ENCODE measurements at regions not wholly inside any gene's neighbourhood (a gene's known extent, or its start where the extent isn't known, plus 50 kb on each side); places are given as distances from the start of the nearest gene placed in this dataset.

DNA sequence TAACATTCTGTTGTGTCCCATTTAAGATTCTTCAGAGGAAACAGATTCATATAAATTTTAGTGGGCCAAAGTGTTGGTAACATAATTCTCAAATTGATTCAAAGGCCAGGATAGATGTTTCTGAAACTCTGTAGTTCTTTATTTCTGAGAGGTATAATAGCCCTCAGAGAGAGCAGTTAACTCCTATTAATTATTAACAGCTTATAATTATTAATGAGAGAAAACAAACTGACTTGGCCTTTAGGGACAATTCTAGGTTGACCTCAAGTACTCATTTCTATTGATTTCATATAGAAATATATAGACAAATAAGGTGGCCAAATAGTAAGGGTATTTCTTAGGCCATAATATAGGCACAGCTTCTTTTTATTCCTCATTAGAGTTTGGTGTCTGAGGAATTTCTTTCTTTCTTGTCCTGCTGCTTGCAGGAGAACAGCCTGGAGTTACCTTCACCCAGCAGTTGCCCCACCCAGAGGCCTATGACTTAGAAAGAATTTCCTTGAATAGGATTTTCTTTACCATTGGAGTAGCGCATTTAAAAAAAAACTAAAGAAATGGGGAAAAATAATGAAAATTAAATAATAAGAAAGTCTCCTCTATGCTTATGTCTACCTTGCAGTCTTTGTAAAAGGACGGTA is 1430.1 kb upstream of the SPRY2 start:
- Histone ChIP-seq H3K79me2 (ENCODE audit: insufficient read depth, low read depth, low read length) (no peaks in the 10 kb centered on the region), H3K27ac (ENCODE audit: low read depth, low read length, poor library complexity, severe bottlenecking) (no peak overlapping the region), H3K4me2 (ENCODE audit: low read length) (no peak overlapping the region), H3K4me1 (ENCODE audit: insufficient read depth, low read length, poor library complexity, severe bottlenecking) (no peaks in the 10 kb centered on the region), H3K4me3 (ENCODE audit: low read depth, low read length, poor library complexity, severe bottlenecking) (no peak overlapping the region), H3K36me3 (ENCODE audit: insufficient read depth, low read length) (no peaks in the 10 kb centered on the region), H3K9me2 (ENCODE audit: insufficient read depth, low read length) (no peaks in the 10 kb centered on the region), H3K9me3 (ENCODE audit: low read length) (no peaks in the 10 kb centered on the region), H4K20me1 (ENCODE audit: insufficient read depth, low read length) (no peaks in the 10 kb centered on the region), H2AFZ (ENCODE audit: low read length) (no peak overlapping the region)
- DNase-seq (ENCODE audit: low spot score), result no peak
- ChIA-PET CTCF (ENCODE audit: unreplicated experiment) (no interaction called here), POLR2A (interaction anchor here (0.7 kb wide), 1 partner anchor 1109 kb away, joined by 3 read pairs; no protein-coding TSS in a partner anchor)
- TF ChIP-seq, protein P1, sequence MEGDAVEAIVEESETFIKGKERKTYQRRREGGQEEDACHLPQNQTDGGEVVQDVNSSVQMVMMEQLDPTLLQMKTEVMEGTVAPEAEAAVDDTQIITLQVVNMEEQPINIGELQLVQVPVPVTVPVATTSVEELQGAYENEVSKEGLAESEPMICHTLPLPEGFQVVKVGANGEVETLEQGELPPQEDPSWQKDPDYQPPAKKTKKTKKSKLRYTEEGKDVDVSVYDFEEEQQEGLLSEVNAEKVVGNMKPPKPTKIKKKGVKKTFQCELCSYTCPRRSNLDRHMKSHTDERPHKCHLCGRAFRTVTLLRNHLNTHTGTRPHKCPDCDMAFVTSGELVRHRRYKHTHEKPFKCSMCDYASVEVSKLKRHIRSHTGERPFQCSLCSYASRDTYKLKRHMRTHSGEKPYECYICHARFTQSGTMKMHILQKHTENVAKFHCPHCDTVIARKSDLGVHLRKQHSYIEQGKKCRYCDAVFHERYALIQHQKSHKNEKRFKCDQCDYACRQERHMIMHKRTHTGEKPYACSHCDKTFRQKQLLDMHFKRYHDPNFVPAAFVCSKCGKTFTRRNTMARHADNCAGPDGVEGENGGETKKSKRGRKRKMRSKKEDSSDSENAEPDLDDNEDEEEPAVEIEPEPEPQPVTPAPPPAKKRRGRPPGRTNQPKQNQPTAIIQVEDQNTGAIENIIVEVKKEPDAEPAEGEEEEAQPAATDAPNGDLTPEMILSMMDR (conservative IDR thresholded peaks at IDR 0.05; ENCODE audit: low read length), result no peak
- TF ChIP-seq EZH2phosphoT487 (IDR thresholded peaks at IDR 0.05; ENCODE audit: borderline replicate concordance, low read depth, low read length), result no peak
- intact Hi-C loops (cut with micrococcal nuclease; ENCODE audit: unreplicated experiment), result no loop called here
- no TSS peak for BruUV-seq (replicated peaks)

- CTCF ChIA-PET (ENCODE audit: unreplicated experiment), result no interaction called here
- no TSS peak for BruUV-seq (replicated peaks)
Measured at GRCh38 chr13:81762449-81762848, 1421.5 kb upstream of the SPRY2 start.

GRCh38 chr13:81760316-81760715 is 1419.4 kb upstream of the SPRY2 start:
- no peak for DNase-seq (ENCODE audit: low spot score)
- no peak overlapping the region for H3K27ac ChIP-seq (ENCODE audit: low read depth, low read length, poor library complexity, severe bottlenecking)
- intact Hi-C loops (cut with micrococcal nuclease; ENCODE audit: unreplicated experiment), result no loop called here
- no peak overlapping the region for H2AFZ ChIP-seq (ENCODE audit: low read length)
- TF ChIP-seq, protein P1 (conservative IDR thresholded peaks at IDR 0.05; ENCODE audit: low read length), result no peak
- no peak for TF ChIP-seq EZH2phosphoT487 (IDR thresholded peaks at IDR 0.05; ENCODE audit: borderline replicate concordance, low read depth, low read length)
- H3K4me2 ChIP-seq (ENCODE audit: low read length), result no peak overlapping the region
- H3K4me1 ChIP-seq (ENCODE audit: insufficient read depth, low read length, poor library complexity, severe bottlenecking), result no peaks in the 10 kb centered on the region
- H3K36me3 ChIP-seq (ENCODE audit: insufficient read depth, low read length), result no peaks in the 10 kb centered on the region
- no peaks in the 10 kb centered on the region for H4K20me1 ChIP-seq (ENCODE audit: insufficient read depth, low read length)
- ChIA-PET POLR2A (no interaction called here), CTCF (ENCODE audit: unreplicated experiment) (no interaction called here)
- BruUV-seq (replicated peaks), result no TSS peak
- no peaks in the 10 kb centered on the region for H3K79me2 ChIP-seq (ENCODE audit: insufficient read depth, low read depth, low read length)
- no peaks in the 10 kb centered on the region for H3K9me2 ChIP-seq (ENCODE audit: insufficient read depth, low read length)
- no peaks in the 10 kb centered on the region for H3K9me3 ChIP-seq (ENCODE audit: low read length)
- H3K4me3 ChIP-seq (ENCODE audit: low read depth, low read length, poor library complexity, severe bottlenecking), result no peak overlapping the region

More at GRCh38 chr13:81762449-81762848, 1421.5 kb upstream of the SPRY2 start:
- TF ChIP-seq, protein P1 (conservative IDR thresholded peaks at IDR 0.05; ENCODE audit: low read length), result no peak
- TF ChIP-seq EZH2phosphoT487 (IDR thresholded peaks at IDR 0.05; ENCODE audit: borderline replicate concordance, low read depth, low read length), result no peak
- H3K4me2 ChIP-seq (ENCODE audit: low read length), result no peak overlapping the region
- H3K9me3 ChIP-seq (ENCODE audit: low read length), result no peaks in the 10 kb centered on the region
- no peaks in the 10 kb centered on the region for H3K4me1 ChIP-seq (ENCODE audit: insufficient read depth, low read length, poor library complexity, severe bottlenecking)
- no peak overlapping the region for H3K27ac ChIP-seq (ENCODE audit: low read depth, low read length, poor library complexity, severe bottlenecking)
- no peaks in the 10 kb centered on the region for H3K9me2 ChIP-seq (ENCODE audit: insufficient read depth, low read length)
- H3K4me3 ChIP-seq (ENCODE audit: low read depth, low read length, poor library complexity, severe bottlenecking), result no peak overlapping the region
- POLR2A ChIA-PET, result no interaction called here
- no peak for DNase-seq (ENCODE audit: low spot score)
- no peak overlapping the region for H2AFZ ChIP-seq (ENCODE audit: low read length)
- H4K20me1 ChIP-seq (ENCODE audit: insufficient read depth, low read length), result no peaks in the 10 kb centered on the region
- H3K36me3 ChIP-seq (ENCODE audit: insufficient read depth, low read length), result no peaks in the 10 kb centered on the region
- H3K79me2 ChIP-seq (ENCODE audit: insufficient read depth, low read depth, low read length), result no peaks in the 10 kb centered on the region
- intact Hi-C loops (cut with micrococcal nuclease; ENCODE audit: unreplicated experiment), result no loop called here
